CD4-positive, alpha-beta T cell treated with Interleukin-17A for 1 hour (primary cell): ENCODE measurements at regions not wholly inside any gene's neighbourhood (a gene's known extent, or its start where the extent isn't known, plus 50 kb on each side); places are given as distances from the start of the nearest gene placed in this dataset.

Experiments
- DNase-seq: peaks from one replicate; pipeline ENCODE4 v3.0.0-alpha.2; 2020

GRCh38 chr20:6533351-6533750, 234.1 kb upstream of the BMP2 start:
- DNase-seq = no peak

GRCh38 chr20:6530779-6531315, 236.6 kb upstream of the BMP2 start:
- no peak for DNase-seq

- DNase-seq = no peak
These were observed 237.2 kb upstream of the BMP2 start for GRCh38 chr20:6530254-6530653.

- no peak for DNase-seq
These were observed 241.8 kb upstream of the BMP2 start for GRCh38 chr20:6525447-6526303.

GRCh38 chr20:6524305-6524704, 243.2 kb upstream of the BMP2 start:
- no peak for DNase-seq

- no peak for DNase-seq
These were observed 247.9 kb upstream of the BMP2 start for GRCh38 chr20:6519556-6519955.

GRCh38 chr20:6515261-6515660, 252.2 kb upstream of the BMP2 start:
- no peak for DNase-seq

GRCh38 chr20:6513599-6513998, 253.9 kb upstream of the BMP2 start:
- no peak for DNase-seq

- no peak for DNase-seq
These were observed 258.1 kb upstream of the BMP2 start for GRCh38 chr20:6509374-6509773.

- no peak for DNase-seq
These were observed 260.6 kb upstream of the BMP2 start for GRCh38 chr20:6506906-6507305.

GRCh38 chr20:6504826-6505225, 262.7 kb upstream of the BMP2 start:
- no peak for DNase-seq

GRCh38 chr20:6504179-6504578, 263.3 kb upstream of the BMP2 start:
- no peak for DNase-seq

- no peak for DNase-seq
These were observed 264.5 kb upstream of the BMP2 start for GRCh38 chr20:6502999-6503398.

GRCh38 chr20:6502219-6502618, 265.3 kb upstream of the BMP2 start:
- no peak for DNase-seq

GRCh38 chr20:6501061-6501460, 266.4 kb upstream of the BMP2 start:
- DNase-seq = no peak

- no peak for DNase-seq
These were observed 267.9 kb upstream of the BMP2 start for GRCh38 chr20:6499566-6499965.

GRCh38 chr20:6496874-6497273, 270.6 kb upstream of the BMP2 start:
- DNase-seq = no peak

- no peak for DNase-seq
These were observed 271.6 kb upstream of the BMP2 start for GRCh38 chr20:6495907-6496306.

GRCh38 chr20:6492271-6493055, 275.0 kb upstream of the BMP2 start:
- DNase-seq = no peak

GRCh38 chr20:6490849-6491248, 276.6 kb upstream of the BMP2 start:
- DNase-seq = no peak

- DNase-seq = no peak
These were observed 277.9 kb upstream of the BMP2 start for GRCh38 chr20:6489361-6490171.

- no peak for DNase-seq
These were observed 282.1 kb upstream of the BMP2 start for GRCh38 chr20:6485351-6485750.

- DNase-seq = no peak
These were observed 283.8 kb upstream of the BMP2 start for GRCh38 chr20:6483727-6484126.
